ENCODE measurements at regions not wholly inside any gene's neighbourhood (a gene's known extent, or its start where the extent isn't known, plus 50 kb on each side); places are given as distances from the start of the nearest gene placed in this dataset.

DNA sequence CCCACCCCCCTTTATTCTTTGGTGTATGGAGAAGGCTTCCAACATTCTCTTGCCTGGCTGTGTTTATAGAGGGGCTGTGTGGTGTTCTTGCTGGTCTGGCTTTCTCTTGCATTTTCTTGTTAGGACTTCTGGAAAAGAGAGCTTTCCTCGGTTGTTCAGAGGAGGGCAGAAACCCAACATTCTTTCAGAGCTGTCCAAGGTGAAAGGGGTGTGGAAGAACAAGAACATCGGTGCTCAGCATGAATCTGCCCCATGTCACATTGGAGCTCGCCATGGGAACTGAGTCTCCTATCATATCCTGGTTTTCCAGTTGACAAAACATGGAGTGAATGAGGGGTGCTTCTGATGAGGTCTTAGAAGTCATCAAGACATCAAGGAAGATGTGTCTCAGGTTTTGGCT is 281.8 kb downstream of the RNF144B start:
- H3K4me3 ChIP-seq (ENCODE audit: low read length), result no peak overlapping the region
- TF ChIP-seq, protein P1, sequence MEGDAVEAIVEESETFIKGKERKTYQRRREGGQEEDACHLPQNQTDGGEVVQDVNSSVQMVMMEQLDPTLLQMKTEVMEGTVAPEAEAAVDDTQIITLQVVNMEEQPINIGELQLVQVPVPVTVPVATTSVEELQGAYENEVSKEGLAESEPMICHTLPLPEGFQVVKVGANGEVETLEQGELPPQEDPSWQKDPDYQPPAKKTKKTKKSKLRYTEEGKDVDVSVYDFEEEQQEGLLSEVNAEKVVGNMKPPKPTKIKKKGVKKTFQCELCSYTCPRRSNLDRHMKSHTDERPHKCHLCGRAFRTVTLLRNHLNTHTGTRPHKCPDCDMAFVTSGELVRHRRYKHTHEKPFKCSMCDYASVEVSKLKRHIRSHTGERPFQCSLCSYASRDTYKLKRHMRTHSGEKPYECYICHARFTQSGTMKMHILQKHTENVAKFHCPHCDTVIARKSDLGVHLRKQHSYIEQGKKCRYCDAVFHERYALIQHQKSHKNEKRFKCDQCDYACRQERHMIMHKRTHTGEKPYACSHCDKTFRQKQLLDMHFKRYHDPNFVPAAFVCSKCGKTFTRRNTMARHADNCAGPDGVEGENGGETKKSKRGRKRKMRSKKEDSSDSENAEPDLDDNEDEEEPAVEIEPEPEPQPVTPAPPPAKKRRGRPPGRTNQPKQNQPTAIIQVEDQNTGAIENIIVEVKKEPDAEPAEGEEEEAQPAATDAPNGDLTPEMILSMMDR (conservative IDR thresholded peaks at IDR 0.05; ENCODE audit: low read depth, low read length), result no peak
- DNase-seq (ENCODE audit: low read depth), result no peak

DNA sequence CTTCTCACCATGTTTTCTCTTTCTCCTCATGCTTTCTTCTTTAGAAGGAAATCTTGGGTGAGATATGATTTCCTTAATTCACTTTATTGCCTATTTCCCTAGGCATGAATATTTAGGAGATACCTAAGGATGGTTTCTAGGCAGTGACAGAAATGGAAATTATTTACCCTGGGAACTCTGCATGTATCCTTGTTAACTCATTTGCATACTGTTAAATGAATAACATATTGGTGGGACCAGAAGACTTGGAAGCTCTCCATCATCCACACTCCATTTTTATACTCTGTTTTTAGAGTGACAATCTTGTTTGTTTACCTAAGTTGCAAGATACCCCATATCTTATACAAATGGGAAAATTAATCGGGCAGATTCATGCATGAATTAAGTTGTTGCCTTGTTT is 285.7 kb downstream of the RNF144B start:
- TF ChIP-seq, protein P1 (conservative IDR thresholded peaks at IDR 0.05; ENCODE audit: low read depth, low read length), result no peak
- H3K4me3 ChIP-seq (ENCODE audit: low read length), result no peak overlapping the region
- no peak for DNase-seq (ENCODE audit: low read depth)

DNA sequence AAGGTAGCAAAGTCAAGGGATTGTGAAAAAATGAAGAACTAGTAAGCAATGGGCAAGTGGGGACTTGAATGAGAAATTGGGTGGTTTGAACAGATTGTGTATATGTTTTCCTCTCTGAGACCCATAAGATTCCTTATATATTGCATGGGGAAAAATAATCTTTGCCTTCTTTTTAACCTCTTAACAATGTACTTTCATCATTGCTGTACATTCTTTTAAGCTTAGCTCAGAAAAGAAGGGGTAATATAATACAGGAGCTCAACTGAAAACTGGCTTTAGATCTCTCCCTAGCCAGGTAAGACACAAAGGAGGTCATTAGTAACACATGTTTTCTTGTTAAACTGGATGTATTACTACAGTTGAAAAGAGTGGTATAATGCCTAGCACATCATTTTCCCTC is 287.2 kb downstream of the RNF144B start:
- TF ChIP-seq, protein P1 (conservative IDR thresholded peaks at IDR 0.05; ENCODE audit: low read depth, low read length), result no peak
- H3K4me3 ChIP-seq (ENCODE audit: low read length), result no peak overlapping the region
- no peak for DNase-seq (ENCODE audit: low read depth)

DNA sequence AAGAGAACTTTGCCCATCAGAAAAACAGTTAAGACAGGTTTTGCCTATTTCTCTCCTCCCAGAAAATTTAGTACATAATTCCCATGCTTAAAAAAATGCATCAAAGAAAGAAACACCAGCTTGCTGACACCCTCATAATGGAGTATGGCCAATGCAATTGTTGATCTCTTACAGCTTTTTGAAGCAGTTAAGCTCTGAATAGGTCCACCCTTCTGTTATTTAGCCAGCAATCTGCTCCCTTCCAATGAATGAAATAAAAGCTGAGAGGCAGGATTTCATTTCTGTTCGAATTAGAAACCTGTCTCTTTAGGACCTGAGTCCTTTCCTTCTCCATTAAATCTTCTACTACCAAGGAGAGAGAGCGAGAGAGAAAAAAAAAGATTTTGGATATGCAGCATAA is 288.7 kb downstream of the RNF144B start:
- TF ChIP-seq, protein P1 (conservative IDR thresholded peaks at IDR 0.05; ENCODE audit: low read depth, low read length), result no peak
- DNase-seq (ENCODE audit: low read depth), result no peak

DNA sequence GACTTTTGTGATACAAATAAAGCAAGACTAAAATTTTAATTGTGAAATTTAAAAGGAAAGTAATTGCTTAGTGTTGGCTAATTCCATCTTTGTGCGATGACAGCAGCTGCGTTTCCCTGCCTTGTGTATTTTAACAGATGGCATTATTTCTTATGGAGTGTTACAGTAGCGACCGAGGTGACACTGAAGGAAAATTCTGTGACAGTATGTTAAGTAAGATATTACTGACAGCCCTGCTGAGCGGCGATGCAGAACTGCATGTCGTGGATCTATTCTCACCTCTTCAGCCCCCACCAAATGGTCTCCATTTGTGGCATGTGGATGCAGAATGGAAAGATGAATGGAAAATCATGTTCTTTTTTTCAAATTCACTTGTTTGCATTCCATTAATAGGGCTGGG is 289.4 kb downstream of the RNF144B start:
- DNase-seq (ENCODE audit: low read depth), result no peak
- TF ChIP-seq, protein P1 (conservative IDR thresholded peaks at IDR 0.05; ENCODE audit: low read depth, low read length), result no peak
- H3K4me3 ChIP-seq (ENCODE audit: low read length), result no peak overlapping the region

More for the DNA sequence above, 288.7 kb downstream of the RNF144B start:
- no peak overlapping the region for H3K4me3 ChIP-seq (ENCODE audit: low read length)

DNA sequence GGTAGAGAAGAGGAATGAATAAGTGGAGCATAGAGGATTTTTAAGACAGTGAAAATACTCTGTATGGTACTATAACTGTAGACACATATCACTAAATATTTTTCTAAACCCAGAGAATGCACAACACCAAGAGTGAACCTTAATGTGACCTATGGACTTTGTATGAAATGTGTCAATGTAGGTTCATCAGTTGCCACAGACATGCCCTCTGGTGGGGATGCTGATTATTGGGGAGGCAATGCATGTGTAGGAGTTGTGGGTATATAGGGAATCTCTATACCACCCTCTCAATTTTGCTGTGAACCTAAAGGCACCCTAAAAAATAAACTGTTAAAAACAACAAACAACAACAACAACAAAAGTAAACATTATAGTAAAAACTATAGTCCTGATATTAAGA is 293.7 kb downstream of the RNF144B start:
- TF ChIP-seq, protein P1 (conservative IDR thresholded peaks at IDR 0.05; ENCODE audit: low read depth, low read length), result peak; percentile 34
- DNase-seq (ENCODE audit: low read depth), result no peak
- no peak overlapping the region for H3K4me3 ChIP-seq (ENCODE audit: low read length)

DNA sequence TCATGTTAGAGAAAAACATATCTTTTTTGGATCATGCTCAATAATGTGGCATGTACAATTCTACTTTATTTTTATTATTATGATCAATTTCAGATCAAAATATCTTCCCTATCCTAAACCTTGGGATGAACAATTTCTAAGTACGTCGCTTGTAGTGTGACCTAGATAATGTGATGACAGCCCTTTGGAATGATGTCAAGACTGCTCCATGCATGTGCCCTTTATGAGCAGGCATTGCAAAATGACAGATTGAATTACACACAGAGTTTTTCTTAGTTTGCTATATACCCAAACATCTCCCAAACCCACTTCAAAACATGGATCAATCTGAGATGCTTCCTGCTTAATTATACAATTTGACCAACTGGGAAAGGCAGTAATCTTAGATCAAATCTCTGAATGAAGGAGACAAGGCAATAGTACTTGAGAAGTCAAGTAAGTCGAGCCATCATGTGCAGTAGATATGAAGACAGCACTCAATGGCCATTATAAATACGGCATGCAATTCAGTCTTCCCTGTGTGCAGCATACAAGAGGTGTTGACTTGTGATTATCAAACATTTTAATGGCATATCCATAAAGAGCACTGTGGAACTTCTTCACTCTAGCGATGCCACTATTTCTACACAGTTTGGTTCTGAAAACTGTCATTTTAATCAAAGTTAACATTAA is 294.8 kb downstream of the RNF144B start:
- no peak for DNase-seq (ENCODE audit: low read depth)
- TF ChIP-seq, protein P1 (conservative IDR thresholded peaks at IDR 0.05; ENCODE audit: low read depth, low read length), result no peak
- H3K4me3 ChIP-seq (ENCODE audit: low read length), result no peak overlapping the region
